HG02798 (cell line): ENCODE measurements at regions not wholly inside any gene's neighbourhood (a gene's known extent, or its start where the extent isn't known, plus 50 kb on each side); places are given as distances from the start of the nearest gene placed in this dataset.
"Not testable (repeated sequence)": the region's sequence is repeated elsewhere in the genome, so short reads cannot be mapped to it uniquely, and the experiment has no call there.

Experiments used
- ATAC-seq: cut with Tn5 transposase; IDR thresholded peaks from one replicate; pipeline ENCODE4 v1.9.1; 2021; ENCODE audit warnings: mild to moderate bottlenecking; ENCODE audit not compliant: unreplicated experiment, poor library complexity

DNA sequence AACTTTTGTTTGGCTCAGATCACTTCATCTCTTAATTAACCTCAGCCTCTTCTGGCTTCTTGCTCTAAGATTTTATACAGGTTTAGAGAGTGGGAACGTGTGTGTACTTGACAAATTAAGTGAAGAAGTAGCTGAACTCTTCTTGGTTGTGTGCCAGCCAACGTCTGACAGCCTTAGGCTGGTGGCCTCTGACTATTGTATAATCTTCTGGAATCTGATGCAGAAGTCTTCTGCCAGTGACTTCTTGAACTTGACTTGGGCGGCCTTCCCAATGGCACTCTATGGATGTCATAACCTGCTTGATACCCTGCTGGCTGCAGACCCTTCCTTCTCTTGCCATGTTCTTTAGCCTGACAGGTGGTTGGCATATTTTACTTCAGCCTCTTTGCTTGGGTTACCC is 660.5 kb downstream of the DOK5 start:
- no peak for ATAC-seq

DNA sequence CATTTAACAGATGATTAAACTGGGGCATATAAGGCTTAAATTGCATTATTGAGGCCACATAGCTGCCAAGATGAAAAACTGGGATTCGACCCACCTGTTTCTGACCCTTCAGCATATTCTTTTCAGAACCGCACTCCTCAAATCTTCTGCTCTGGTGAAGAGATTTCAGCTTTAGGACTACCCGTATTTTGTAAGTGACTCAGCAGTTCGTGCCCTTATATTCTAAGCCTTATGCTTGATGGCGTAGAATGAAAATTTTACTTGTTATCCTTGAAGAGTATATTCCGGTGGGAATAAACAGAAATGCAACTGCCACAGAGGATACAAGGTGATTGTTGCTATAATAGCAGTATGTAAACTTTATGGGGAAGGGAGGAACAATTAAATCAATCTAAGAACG is 657.1 kb downstream of the DOK5 start:
- no peak for ATAC-seq

- not testable (repeated sequence) for ATAC-seq
Observed at GRCh38 chr20:55117577-55117976, 642.2 kb downstream of the DOK5 start.

GRCh38 chr20:55116598-55116997 is 641.2 kb downstream of the DOK5 start:
- ATAC-seq: no peak

DNA sequence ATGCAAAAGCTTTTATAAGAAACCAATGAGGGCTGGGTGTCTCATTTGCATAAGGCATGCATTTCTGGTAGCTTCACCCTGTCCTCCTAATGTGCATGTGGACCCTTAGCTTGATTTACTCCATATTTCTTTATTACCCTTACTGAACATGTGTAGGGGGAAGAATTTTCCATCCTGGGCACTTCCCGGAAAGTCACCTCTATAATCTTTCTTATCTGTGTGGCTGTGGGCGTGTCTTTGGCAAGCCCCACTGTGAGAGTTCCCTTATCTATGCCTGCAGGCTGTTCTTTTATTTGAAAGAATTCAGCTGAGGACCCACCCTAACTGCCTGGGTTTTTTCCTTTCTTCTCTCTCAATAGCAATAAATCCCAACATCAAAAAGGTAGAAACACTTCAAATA is 627.8 kb downstream of the DOK5 start:
- ATAC-seq: no peak

DNA sequence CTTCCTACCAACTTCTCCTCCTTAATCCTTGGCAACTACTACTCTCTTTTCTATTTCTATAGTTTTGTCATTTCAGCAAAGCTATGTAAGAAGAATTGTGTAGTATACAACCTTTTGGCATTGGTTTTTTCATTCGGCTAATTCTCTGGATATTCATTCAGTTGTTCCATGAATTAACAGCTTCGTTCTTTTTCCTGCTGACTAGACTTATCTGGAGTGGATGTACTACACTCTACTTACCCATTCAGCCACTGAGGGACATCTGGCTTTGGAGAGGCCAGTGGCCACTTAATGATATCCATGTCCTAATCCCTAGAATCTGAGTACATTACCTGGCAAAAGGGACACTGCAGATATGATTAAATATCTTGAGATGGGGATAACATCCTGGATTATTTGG is 623.9 kb downstream of the DOK5 start:
- no peak for ATAC-seq

DNA sequence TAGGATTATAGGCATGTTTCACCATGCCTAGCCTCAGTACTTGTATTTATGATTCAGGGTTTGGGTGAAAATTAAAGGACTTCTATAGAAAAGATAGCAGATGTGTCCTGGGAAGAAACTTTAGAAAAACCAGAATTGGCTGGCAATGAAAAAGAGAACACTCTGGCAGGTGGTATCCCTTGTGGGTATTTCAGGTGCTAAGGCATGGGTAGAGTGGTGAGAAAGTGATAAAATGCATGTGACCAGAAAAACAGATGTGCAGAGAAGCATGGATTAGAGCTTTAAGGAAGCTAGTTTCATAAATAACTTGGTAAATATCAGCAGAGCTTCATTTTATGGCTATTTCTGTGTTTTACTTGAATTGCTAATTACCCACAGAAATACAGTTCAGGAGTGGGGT is 622.2 kb downstream of the DOK5 start:
- ATAC-seq: no peak

DNA sequence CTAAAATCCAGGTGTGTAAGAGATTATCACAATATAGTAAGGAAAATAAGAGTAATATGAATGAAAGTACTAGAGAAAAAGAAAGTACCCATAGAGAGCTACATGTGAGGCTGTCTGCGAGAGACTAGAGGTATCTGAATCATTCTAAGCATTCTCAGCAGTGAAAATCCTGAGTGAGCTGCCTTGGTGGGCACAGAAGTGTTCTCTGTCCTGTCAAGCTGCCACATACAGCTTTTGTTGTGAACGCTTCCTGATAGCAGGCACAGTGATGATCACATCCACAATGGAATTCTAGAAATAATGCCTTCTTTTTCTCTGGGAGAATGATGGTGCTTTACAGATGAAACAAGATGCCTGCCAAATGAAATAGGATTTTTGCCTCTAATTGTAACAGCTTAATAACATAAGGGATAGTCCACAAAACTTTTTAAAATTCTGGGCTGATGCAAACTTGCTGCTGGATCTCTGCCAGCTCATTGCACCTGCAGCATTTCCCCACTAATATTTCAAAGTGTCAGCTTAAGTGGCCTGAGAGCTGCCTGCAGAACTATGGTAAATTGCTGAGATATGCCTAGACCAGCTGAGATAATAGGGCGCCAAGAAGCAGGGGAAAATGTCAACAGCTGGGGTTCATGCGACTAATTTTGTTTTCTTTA is 620.5 kb downstream of the DOK5 start:
- ATAC-seq: no peak

- ATAC-seq: no peak
Observed at GRCh38 chr20:55094353-55094861, 619.0 kb downstream of the DOK5 start.

DNA sequence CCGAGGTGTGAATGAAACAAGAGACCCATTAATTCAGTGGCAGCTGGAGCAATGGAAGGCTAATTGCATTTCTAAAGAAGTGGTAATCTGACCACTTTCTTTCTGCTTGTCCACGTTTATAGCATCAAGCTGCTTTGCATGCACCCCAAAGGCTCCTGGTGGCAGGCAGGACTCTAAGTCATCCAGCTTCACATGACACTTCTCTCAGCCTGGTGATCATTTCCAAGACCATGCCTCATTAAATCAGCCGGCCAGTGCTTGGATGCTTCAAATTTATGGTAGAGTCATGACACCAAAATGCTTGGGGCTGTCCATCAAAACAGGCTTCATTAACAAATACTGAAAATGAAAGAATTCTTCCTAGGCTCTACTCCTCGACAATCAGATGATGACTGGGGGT is 614.9 kb downstream of the DOK5 start:
- no peak for ATAC-seq

DNA sequence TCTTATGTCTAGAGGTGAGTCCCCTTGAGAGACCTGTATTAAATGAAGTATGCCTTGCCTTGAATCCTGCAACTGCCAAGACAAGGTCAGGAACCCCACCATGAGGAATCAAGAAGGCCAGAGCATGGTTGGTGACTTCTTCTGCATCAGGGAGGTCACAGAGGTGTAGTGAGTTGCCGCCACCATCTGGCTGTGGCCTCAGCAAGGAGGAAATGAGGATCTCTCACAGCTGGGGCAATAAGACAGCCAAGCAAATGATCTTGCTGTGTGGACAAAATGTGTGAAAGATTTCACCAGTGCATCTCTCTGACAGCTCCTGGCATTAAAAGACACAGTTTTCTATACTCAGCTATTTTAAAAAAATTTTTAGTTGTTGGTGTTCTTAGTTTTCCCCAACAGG is 611.0 kb downstream of the DOK5 start:
- no peak for ATAC-seq

GRCh38 chr20:55079917-55080316 is 604.5 kb downstream of the DOK5 start:
- ATAC-seq: no peak

DNA sequence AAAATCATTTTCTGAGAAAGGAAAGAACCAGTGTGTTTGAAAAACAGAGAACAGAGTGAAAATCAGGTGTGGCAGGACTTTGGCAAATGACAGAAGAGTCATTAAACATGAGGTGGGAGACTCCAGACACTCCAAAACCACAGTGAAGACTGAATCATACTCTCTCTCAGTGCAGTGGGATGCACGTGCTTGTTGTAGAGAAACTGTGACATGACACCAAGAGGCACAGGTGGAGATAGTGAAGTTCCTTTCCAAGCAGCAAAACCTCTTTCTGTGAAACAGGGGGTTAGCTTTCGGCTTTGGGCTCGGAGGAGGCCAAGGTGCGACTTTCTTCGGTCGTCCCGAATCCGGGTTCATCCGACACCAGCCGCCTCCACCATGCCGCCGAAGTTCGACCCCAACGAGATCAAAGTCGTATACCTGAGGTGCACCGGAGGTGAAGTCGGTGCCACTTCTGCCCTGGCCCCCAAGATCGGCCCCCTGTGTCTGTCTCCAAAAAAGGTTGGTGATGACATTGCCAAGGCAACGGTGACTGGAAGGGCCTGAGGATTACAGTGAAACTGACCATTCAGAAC is 599.0 kb downstream of the DOK5 start:
- not testable (repeated sequence) for ATAC-seq

- no peak for ATAC-seq
Observed at GRCh38 chr20:55070001-55070400, 594.6 kb downstream of the DOK5 start.

GRCh38 chr20:55067158-55067825 is 591.9 kb downstream of the DOK5 start:
- ATAC-seq: no peak

DNA sequence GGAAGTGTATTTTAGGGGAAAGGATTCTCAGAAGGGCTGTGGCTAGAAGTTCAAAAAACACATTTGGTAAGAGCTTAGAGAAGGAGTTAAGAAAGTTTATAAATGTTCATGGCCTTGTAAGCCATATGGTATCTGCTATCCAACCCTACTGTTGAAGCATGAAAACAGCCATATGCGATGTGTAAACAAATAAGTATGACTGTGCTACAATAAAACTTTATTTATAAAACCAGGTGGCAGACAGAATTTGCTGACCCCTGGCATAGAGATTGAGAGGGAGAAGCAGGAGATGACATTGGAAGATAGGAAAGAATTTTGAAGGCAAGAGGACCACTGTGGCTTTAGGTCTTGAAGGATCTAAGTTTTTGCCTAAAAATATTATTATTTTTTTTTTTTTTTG is 583.5 kb downstream of the DOK5 start:
- ATAC-seq: no peak

- ATAC-seq: no peak
Observed at GRCh38 chr20:55057779-55058415, 582.5 kb downstream of the DOK5 start.

GRCh38 chr20:55054453-55054852 is 579.1 kb downstream of the DOK5 start:
- no peak for ATAC-seq

DNA sequence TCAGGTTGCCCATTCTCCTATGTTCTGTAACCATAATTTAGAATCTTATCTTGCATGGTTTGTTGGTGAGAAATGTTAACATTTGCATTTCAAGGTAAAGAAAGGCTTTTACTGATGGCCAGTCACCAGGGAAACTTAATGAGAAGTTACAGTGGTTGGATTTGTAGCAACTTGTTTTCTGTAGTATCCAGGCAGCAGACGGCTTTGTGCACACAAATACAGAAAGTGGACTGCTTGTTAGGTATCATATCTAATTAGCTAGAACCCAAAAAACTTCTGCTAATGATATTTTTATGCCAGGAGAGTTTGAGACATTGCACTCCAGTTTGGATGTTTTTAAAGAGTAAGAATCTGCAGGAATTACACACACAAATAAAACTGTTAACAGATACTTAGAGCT is 578.0 kb downstream of the DOK5 start:
- ATAC-seq: no peak

DNA sequence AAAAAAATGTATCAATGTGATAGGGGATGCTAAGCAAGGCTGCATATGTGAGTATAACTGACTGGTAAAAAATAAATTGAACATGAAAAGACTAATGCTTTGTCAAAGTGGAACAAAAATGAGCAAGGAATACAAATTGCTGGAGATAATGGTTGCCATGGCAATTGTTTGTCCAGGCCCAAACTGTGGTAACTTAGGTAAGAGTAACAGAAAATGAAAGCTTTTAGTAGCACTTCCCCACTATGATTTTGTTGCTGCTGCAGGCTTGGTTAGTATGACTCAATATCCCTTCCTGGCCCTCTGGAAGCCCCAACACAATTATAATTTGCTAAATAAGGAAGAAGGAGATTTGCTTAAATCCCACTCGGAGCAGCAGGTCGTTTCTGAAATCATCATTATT is 577.1 kb downstream of the DOK5 start:
- ATAC-seq: no peak

DNA sequence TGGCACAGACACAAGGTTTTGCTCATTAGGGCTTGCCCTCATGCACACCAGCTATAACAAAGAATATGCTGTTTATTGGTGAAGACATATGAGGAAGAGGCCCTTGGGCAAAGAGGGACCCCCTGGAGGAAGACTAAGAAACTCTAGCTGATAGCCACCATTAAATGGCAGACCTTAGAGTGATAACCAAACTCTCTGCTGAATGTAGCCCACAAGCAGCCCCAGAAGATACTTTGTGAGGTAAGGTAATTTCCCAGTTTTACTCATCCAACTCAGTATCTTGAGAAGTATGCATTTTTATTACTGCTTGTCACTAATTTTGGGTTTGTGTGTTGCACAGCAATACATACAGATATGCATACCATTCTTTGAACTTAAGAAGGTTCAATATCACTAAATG is 563.3 kb downstream of the DOK5 start:
- no peak for ATAC-seq
